Lower leg skin (tissue), 4 donors: ENCODE measurements at regions not wholly inside any gene's neighbourhood (a gene's known extent, or its start where the extent isn't known, plus 50 kb on each side); places are given as distances from the start of the nearest gene placed in this dataset.

ENCODE experiments used
- DNase-seq, 2 donors: peaks; one replicate each; pipeline ENCODE4 v3.0.0-alpha.2; 2019; ENCODE audit warnings: low spot score in 2 of 2
- H3K4me3 ChIP-seq: fragments of 200-600 bp; sonication (generic); 2 replicates; pipeline ENCODE4 v1.5.1; 2017; ENCODE audit warnings: mild to moderate bottlenecking, low read depth; ENCODE audit not compliant: poor library complexity, severe bottlenecking
- CTCF ChIP-seq, 3 donors: fragments of 450-650 bp; IDR thresholded peaks; one replicate each; pipeline ENCODE4 v1.5.1; 2016; ENCODE audit warnings: antibody characterized with exemption in 3 of 3, mild to moderate bottlenecking in 3 of 3, moderate library complexity in 2 of 3
- POLR2A ChIP-seq, 2 donors: fragments of 450-650 bp; IDR thresholded peaks; one replicate each; pipeline ENCODE4 v1.6.1; 2016 to 2017; ENCODE audit warnings: antibody characterized with exemption in 2 of 2, mild to moderate bottlenecking in 1 of 2, moderate library complexity in 1 of 2
- WGBS, 2 donors: methylation state at CpG; one replicate each; pipeline ENCODE4 v1.1.5; 2018; 5-methylcytosine and 5-hydroxymethylcytosine counted together
- intact Hi-C: fragments of 100-400 bp; cut with DNase I; formaldehyde crosslinking; loops from one replicate; pipeline ENCODE4 v1.15.0; 2023; ENCODE audit warnings: low total_unique reads

GRCh38 chr2:17160594-17160993, 357.6 kb downstream of the RAD51AP2 start:
- no peak for DNase-seq
- no peak for TF ChIP-seq POLR2A (IDR thresholded peaks at IDR 0.05)
- TF ChIP-seq CTCF (IDR thresholded peaks at IDR 0.05) = no peak
- H3K4me3 ChIP-seq = no peak overlapping the region
- 93 to 96% methylated on average over 1 of the region's 1 CpG for WGBS, 2 donors
- intact Hi-C loops = no loop called here

GRCh38 chr2:17156086-17156485, 362.2 kb downstream of the RAD51AP2 start:
- no peak overlapping the region for H3K4me3 ChIP-seq
- WGBS, 2 donors = 78 to 90% methylated on average over 2 of the region's 2 CpGs
- intact Hi-C loops = no loop called here
- no peak for DNase-seq
- TF ChIP-seq POLR2A (IDR thresholded peaks at IDR 0.05) (no peak), CTCF (IDR thresholded peaks at IDR 0.05) (no peak)

- TF ChIP-seq CTCF (IDR thresholded peaks at IDR 0.05) (no peak), POLR2A (IDR thresholded peaks at IDR 0.05) (no peak)
- intact Hi-C loops = no loop called here
- H3K4me3 ChIP-seq = no peak overlapping the region
- no peak for DNase-seq
- WGBS, 2 donors = 67 to 77% methylated on average over 4 of the region's 4 CpGs
Observed at GRCh38 chr2:17149945-17150344, 368.3 kb downstream of the RAD51AP2 start.

- TF ChIP-seq CTCF (IDR thresholded peaks at IDR 0.05) (no peak), POLR2A (IDR thresholded peaks at IDR 0.05) (no peak)
- DNase-seq = no peak
- H3K4me3 ChIP-seq = no peak overlapping the region
- intact Hi-C loops = no loop called here
- 44 to 49% methylated on average over 8 of the region's 8 CpGs for WGBS, 2 donors
Observed at GRCh38 chr2:17148407-17149145, 369.7 kb downstream of the RAD51AP2 start.

- no peak overlapping the region for H3K4me3 ChIP-seq
- WGBS, 2 donors = 69 to 78% methylated on average over 1 of the region's 1 CpG
- intact Hi-C loops = no loop called here
Observed at GRCh38 chr2:17146358-17146757, 371.9 kb downstream of the RAD51AP2 start.

More at GRCh38 chr2:17146358-17146757, 371.9 kb downstream of the RAD51AP2 start:
- TF ChIP-seq CTCF (IDR thresholded peaks at IDR 0.05) (no peak), POLR2A (IDR thresholded peaks at IDR 0.05) (no peak)
- DNase-seq = no peak
